BJ (cell line): ENCODE measurements at regions not wholly inside any gene's neighbourhood (a gene's known extent, or its start where the extent isn't known, plus 50 kb on each side); places are given as distances from the start of the nearest gene placed in this dataset.

Source experiments
- CTCF ChIA-PET: fragments of 350-600 bp; formaldehyde crosslinking; extraction: SDS; loops from one replicate; lab custom pipeline; 2021; ENCODE audit warnings: antibody characterized with exemption, inconsistent platforms; lab: Yijun Ruan, JAX
- POLR2A ChIA-PET: fragments of 300-600 bp; sonication (Branson Sonifier 250); formaldehyde crosslinking; extraction: SDS; loops from one replicate; lab custom pipeline; 2021; ENCODE audit warnings: antibody characterized with exemption; lab: Charles Lee
- DNase-seq: peaks from one replicate; pipeline ENCODE4 v3.0.0-alpha.2; 2011; ENCODE audit warnings: low read depth
- H3K27me3 ChIP-seq: 2 replicates; pipeline ENCODE4 v1.6.0; 2011; ENCODE audit warnings: low read length; ENCODE audit not compliant: control insufficient read depth, insufficient read depth
- H3K36me3 ChIP-seq: 2 replicates; pipeline ENCODE4 v1.5.1; 2011; ENCODE audit warnings: low read length; ENCODE audit not compliant: control insufficient read depth, insufficient read depth
- H3K4me3 ChIP-seq: 2 replicates; pipeline ENCODE4 v1.5.1; 2011; ENCODE audit warnings: low read depth, mild to moderate bottlenecking, control low read depth, low read length
- TF ChIP-seq, protein P1 (sequence below): IDR thresholded peaks from 2 replicates; pipeline ENCODE4 v1.5.1; 2011; ENCODE audit warnings: low read depth, mild to moderate bottlenecking, control low read depth, inconsistent platforms, low read length, moderate library complexity; ENCODE audit not compliant: insufficient read depth

GRCh38 chr4:77415689-77416088 is 189.9 kb upstream of the CXCL13 start:
- no peak for DNase-seq
- TF ChIP-seq, protein P1, sequence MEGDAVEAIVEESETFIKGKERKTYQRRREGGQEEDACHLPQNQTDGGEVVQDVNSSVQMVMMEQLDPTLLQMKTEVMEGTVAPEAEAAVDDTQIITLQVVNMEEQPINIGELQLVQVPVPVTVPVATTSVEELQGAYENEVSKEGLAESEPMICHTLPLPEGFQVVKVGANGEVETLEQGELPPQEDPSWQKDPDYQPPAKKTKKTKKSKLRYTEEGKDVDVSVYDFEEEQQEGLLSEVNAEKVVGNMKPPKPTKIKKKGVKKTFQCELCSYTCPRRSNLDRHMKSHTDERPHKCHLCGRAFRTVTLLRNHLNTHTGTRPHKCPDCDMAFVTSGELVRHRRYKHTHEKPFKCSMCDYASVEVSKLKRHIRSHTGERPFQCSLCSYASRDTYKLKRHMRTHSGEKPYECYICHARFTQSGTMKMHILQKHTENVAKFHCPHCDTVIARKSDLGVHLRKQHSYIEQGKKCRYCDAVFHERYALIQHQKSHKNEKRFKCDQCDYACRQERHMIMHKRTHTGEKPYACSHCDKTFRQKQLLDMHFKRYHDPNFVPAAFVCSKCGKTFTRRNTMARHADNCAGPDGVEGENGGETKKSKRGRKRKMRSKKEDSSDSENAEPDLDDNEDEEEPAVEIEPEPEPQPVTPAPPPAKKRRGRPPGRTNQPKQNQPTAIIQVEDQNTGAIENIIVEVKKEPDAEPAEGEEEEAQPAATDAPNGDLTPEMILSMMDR: no peak
- no peaks in the 10 kb centered on the region for H3K36me3 ChIP-seq
- no peak overlapping the region for H3K4me3 ChIP-seq
- ChIA-PET POLR2A (no interaction called here), CTCF (interaction anchor here (0.6 to 0.8 kb wide), 2 partner anchors 26 to 57 kb away, joined by 3 read pairs; no protein-coding TSS in a partner anchor)
- peaks cover 1% of the 10 kb centered on the region; the same call in 1 of the 2 replicates for H3K27me3 ChIP-seq

DNA sequence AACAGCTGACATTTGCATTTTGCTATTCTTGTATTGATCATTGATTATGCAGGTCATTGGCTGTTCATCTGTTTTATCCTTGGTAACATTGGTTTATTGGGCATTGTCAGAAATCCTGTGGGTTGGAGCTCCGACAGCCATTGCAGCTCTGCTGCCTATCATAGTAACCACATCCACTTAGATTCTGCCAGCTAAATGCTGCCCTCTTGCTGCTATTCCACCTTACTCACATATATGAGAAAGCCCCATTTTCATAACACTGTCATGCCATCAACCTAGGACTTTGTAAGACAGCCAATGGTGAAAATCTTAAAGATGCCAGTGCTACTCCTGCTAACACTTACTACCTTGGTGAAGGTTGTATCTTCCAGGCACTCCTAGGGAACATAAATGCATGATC is 187.3 kb upstream of the CXCL13 start:
- DNase-seq: no peak
- Histone ChIP-seq H3K36me3 (no peaks in the 10 kb centered on the region), H3K27me3 (peaks cover 1% of the 10 kb centered on the region; the same call in 1 of the 2 replicates), H3K4me3 (no peak overlapping the region)
- CTCF ChIA-PET: interaction anchor here (1.2 to 1.4 kb wide), 3 partner anchors 15 to 34 kb away, joined by 3 to 6 read pairs (median 5); no protein-coding TSS in a partner anchor
- POLR2A ChIA-PET: no interaction called here
- TF ChIP-seq, protein P1: no peak

DNA sequence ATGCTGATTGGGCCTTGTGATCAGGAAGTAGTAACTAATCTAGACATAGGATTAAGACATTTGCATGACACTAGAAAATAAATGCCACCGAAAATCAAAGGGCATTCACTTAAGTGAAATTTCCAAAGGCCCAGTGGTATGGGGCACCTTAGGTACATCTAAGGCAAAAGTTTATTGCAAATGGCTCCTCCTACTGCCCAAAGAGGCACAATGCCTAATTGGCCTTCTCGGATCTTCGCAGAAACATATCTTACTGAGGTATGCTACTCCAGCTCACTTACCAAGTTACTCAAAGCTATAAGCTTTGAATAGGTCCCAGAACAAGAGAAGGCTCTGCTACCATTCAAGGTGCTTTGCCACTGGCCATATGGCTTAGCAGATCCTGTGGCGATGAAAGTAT is 174.8 kb upstream of the CXCL13 start:
- TF ChIP-seq, protein P1: no peak

GRCh38 chr4:77431546-77431945 is 174.1 kb upstream of the CXCL13 start:
- TF ChIP-seq, protein P1: no peak
- ChIA-PET POLR2A (no interaction called here), CTCF (interaction anchor here (1.3 to 2.1 kb wide), 2 partner anchors 47 to 170 kb away, joined by 4 to 12 read pairs; no protein-coding TSS in a partner anchor)
- no peaks in the 10 kb centered on the region for H3K27me3 ChIP-seq
- H3K36me3 ChIP-seq: no peaks in the 10 kb centered on the region
- DNase-seq: no peak
- H3K4me3 ChIP-seq: no peak overlapping the region

More for the DNA sequence above, 174.8 kb upstream of the CXCL13 start:
- DNase-seq: no peak
- ChIA-PET POLR2A (no interaction called here), CTCF (interaction anchor here (1.3 to 2.1 kb wide), 2 partner anchors 46 to 170 kb away, joined by 4 to 12 read pairs; no protein-coding TSS in a partner anchor)
- no peak overlapping the region for H3K4me3 ChIP-seq
- H3K27me3 ChIP-seq: peaks cover 1% of the 10 kb centered on the region; the same call in 1 of the 2 replicates
- no peaks in the 10 kb centered on the region for H3K36me3 ChIP-seq

- Histone ChIP-seq H3K36me3 (no peaks in the 10 kb centered on the region), H3K4me3 (no peak overlapping the region), H3K27me3 (no peaks in the 10 kb centered on the region)
- CTCF ChIA-PET: interaction anchor here (1.0 to 2.1 kb wide), 6 partner anchors 15 to 192 kb away, joined by 3 to 12 read pairs (median 4); no protein-coding TSS in a partner anchor
- TF ChIP-seq, protein P1: no peak
- no peak for DNase-seq
- POLR2A ChIA-PET: no interaction called here
Measured at GRCh38 chr4:77432717-77433417, 172.8 kb upstream of the CXCL13 start.
